HEK293T (cell line): ENCODE measurements at regions not wholly inside any gene's neighbourhood (a gene's known extent, or its start where the extent isn't known, plus 50 kb on each side); places are given as distances from the start of the nearest gene placed in this dataset.

Source experiments
- ARNT ChIP-seq: fragments of 450-650 bp; IDR thresholded peaks from 2 replicates; pipeline ENCODE4 v1.6.1; 2017; ENCODE audit warnings: mild to moderate bottlenecking
- BHLHE40 ChIP-seq: fragments of 450-650 bp; IDR thresholded peaks from 2 replicates; pipeline ENCODE4 v1.6.1; 2016; ENCODE audit warnings: mild to moderate bottlenecking, moderate library complexity, borderline replicate concordance
- CTBP1 ChIP-seq: fragments of 450-650 bp; IDR thresholded peaks from 2 replicates; pipeline ENCODE4 v1.6.1; 2016; ENCODE audit warnings: borderline replicate concordance
- ELF4 ChIP-seq: fragments of 450-650 bp; IDR thresholded peaks from 2 replicates; pipeline ENCODE4 v1.6.1; 2017; ENCODE audit warnings: antibody characterized with exemption
- FOXK2 ChIP-seq: fragments of 450-650 bp; IDR thresholded peaks from 2 replicates; pipeline ENCODE4 v1.6.1; 2016; ENCODE audit warnings: mild to moderate bottlenecking
- FOXM1 ChIP-seq: fragments of 450-650 bp; IDR thresholded peaks from 2 replicates; pipeline ENCODE4 v1.6.1; 2017; ENCODE audit warnings: mild to moderate bottlenecking, borderline replicate concordance
- HDGF ChIP-seq: fragments of 450-650 bp; IDR thresholded peaks from 2 replicates; pipeline ENCODE4 v1.6.1; 2017; ENCODE audit warnings: antibody characterized with exemption, borderline replicate concordance
- L3MBTL2 ChIP-seq: fragments of 450-650 bp; conservative IDR thresholded peaks from 2 replicates; pipeline ENCODE4 v1.6.1; 2016; ENCODE audit warnings: mild to moderate bottlenecking
- NFRKB ChIP-seq: fragments of 450-650 bp; IDR thresholded peaks from 2 replicates; pipeline ENCODE4 v1.6.1; 2016; ENCODE audit warnings: mild to moderate bottlenecking, moderate library complexity
- PKNOX1 ChIP-seq: fragments of 450-650 bp; IDR thresholded peaks from 2 replicates; pipeline ENCODE4 v1.6.1; 2016
- SP1 ChIP-seq: fragments of 450-650 bp; IDR thresholded peaks from 2 replicates; pipeline ENCODE4 v1.6.1; 2017
- SUZ12 ChIP-seq: fragments of 450-650 bp; IDR thresholded peaks from 2 replicates; pipeline ENCODE4 v1.6.1; 2016; ENCODE audit warnings: mild to moderate bottlenecking
- TARDBP ChIP-seq: fragments of 450-650 bp; IDR thresholded peaks from 2 replicates; pipeline ENCODE4 v1.6.1; 2016
- ZNF384 ChIP-seq: fragments of 450-650 bp; IDR thresholded peaks from 2 replicates; pipeline ENCODE4 v1.6.1; 2016

DNA sequence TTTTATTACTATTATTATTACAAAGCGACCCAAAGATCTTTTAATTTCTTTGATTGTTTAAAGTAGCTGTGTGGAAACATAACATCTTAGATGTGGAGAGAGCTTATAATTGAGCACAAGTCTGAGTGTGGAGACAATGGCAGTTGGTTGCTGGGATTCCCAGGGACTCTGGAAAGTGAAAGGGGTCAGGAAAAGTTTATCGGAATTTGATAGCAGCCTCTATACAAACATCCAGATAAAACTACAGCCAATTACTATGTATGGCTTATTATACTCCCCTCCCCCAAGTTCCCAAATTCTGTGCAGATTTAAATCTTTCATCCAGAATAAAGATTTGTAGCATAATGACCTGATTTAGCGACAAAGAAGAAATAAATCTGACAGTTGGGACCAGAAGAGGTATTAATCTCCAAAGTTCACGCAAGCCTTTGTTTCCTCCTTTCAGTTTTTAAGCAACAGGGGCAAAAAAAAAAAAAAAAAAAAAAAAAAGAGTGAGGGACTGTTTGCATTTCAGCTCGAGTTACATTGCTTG lies 121.4 kb upstream of the MAP3K7 start:
- TF ChIP-seq FOXK2 (no peak), SUZ12 (no peak), HDGF (no peak), CTBP1 (no peak), BHLHE40 (no peak), L3MBTL2 (no peak), SP1 (no peak), ZNF384 (peak; percentile 64; the same call in 1 of the 2 replicates), PKNOX1 (no peak), FOXM1 (no peak), TARDBP (no peak), ARNT (no peak), ELF4 (no peak), NFRKB (no peak)
